Activated CD4-positive, alpha-beta T cell treated with anti-CD3 and anti-CD28 coated beads for 4 hours (primary cell): ENCODE measurements at regions not wholly inside any gene's neighbourhood (a gene's known extent, or its start where the extent isn't known, plus 50 kb on each side); places are given as distances from the start of the nearest gene placed in this dataset.
"Not testable (repeated sequence)": the region's sequence is repeated elsewhere in the genome, so short reads cannot be mapped to it uniquely, and the experiment has no call there.

ENCODE experiments used
- DNase-seq, 2 donors: peaks; one replicate each; pipeline ENCODE4 v3.0.0-alpha.2; 2020

- DNase-seq, result no peak
Measured at GRCh38 chr19:27890696-27891095, 1322.3 kb downstream of the UQCRFS1 start.

GRCh38 chr19:27890206-27890605 lies 1322.7 kb downstream of the UQCRFS1 start:
- no peak for DNase-seq

- DNase-seq, result no peak
Measured at GRCh38 chr19:27889156-27889555, 1323.8 kb downstream of the UQCRFS1 start.

GRCh38 chr19:27887946-27888345 lies 1325.0 kb downstream of the UQCRFS1 start:
- DNase-seq, result no peak

GRCh38 chr19:27885359-27885758 lies 1327.6 kb downstream of the UQCRFS1 start:
- DNase-seq, result no peak

GRCh38 chr19:27884376-27884775 lies 1328.6 kb downstream of the UQCRFS1 start:
- no peak for DNase-seq

GRCh38 chr19:27881213-27881612 lies 1331.7 kb downstream of the UQCRFS1 start:
- DNase-seq, result no peak

GRCh38 chr19:27876976-27877512 lies 1335.9 kb downstream of the UQCRFS1 start:
- DNase-seq, result no peak

GRCh38 chr19:27876489-27876888 lies 1336.5 kb downstream of the UQCRFS1 start:
- DNase-seq, result no peak

GRCh38 chr19:27872370-27872769 lies 1340.6 kb downstream of the UQCRFS1 start:
- no peak for DNase-seq

- no peak for DNase-seq
Measured at GRCh38 chr19:27870293-27870692, 1342.7 kb downstream of the UQCRFS1 start.

GRCh38 chr19:27868007-27868406 lies 1344.9 kb downstream of the UQCRFS1 start:
- DNase-seq, result no peak

GRCh38 chr19:27865927-27866777 lies 1346.8 kb downstream of the UQCRFS1 start:
- DNase-seq, result no peak

GRCh38 chr19:27861411-27861975 lies 1351.5 kb downstream of the UQCRFS1 start:
- no peak for DNase-seq

- no peak for DNase-seq
Measured at GRCh38 chr19:27860309-27860934, 1352.5 kb downstream of the UQCRFS1 start.

GRCh38 chr19:27859689-27860088 lies 1353.3 kb downstream of the UQCRFS1 start:
- DNase-seq, result no peak

- DNase-seq, result no peak
Measured at GRCh38 chr19:27858981-27859581, 1353.9 kb downstream of the UQCRFS1 start.

- not testable (repeated sequence) for DNase-seq
Measured at GRCh38 chr19:27852931-27853330, 1360.0 kb downstream of the UQCRFS1 start.

- DNase-seq, result no peak
Measured at GRCh38 chr19:27851543-27852060, 1361.3 kb downstream of the UQCRFS1 start.

GRCh38 chr19:27851002-27851481 lies 1361.9 kb downstream of the UQCRFS1 start:
- DNase-seq, result no peak

GRCh38 chr19:27846944-27847343 lies 1366.0 kb downstream of the UQCRFS1 start:
- no peak for DNase-seq

- no peak for DNase-seq
Measured at GRCh38 chr19:27844261-27844660, 1368.7 kb downstream of the UQCRFS1 start.

GRCh38 chr19:27843861-27844260 lies 1369.1 kb downstream of the UQCRFS1 start:
- DNase-seq, result no peak
